ENCODE measurements at regions not wholly inside any gene's neighbourhood (a gene's known extent, or its start where the extent isn't known, plus 50 kb on each side); places are given as distances from the start of the nearest gene placed in this dataset.

- TF ChIP-seq RERE (CRISPR knock-in tag; IDR thresholded peaks at IDR 0.05; ENCODE audit: borderline replicate concordance) (no peak), CREB3L1 (IDR thresholded peaks at IDR 0.05; ENCODE audit: borderline replicate concordance, low read depth) (no peak), ZFP30 (CRISPR knock-in tag; IDR thresholded peaks at IDR 0.05; ENCODE audit: borderline replicate concordance) (no peak), MNT (conservative IDR thresholded peaks at IDR 0.05) (no peak), BMI1 (IDR thresholded peaks at IDR 0.05; ENCODE audit: low read length) (no peak)
Observed at GRCh38 chr13:39904959-39905358, 249.5 kb downstream of the COG6 start (continued).
